Femur (tissue), 1 donor: ENCODE measurements at regions not wholly inside any gene's neighbourhood (a gene's known extent, or its start where the extent isn't known, plus 50 kb on each side); places are given as distances from the start of the nearest gene placed in this dataset.
"Not testable (repeated sequence)": the region's sequence is repeated elsewhere in the genome, so short reads cannot be mapped to it uniquely, and the experiment has no call there.

Source experiments
- DNase-seq: peaks from one replicate; pipeline ENCODE4 v3.0.0-alpha.2; 2017

- DNase-seq, result not testable (repeated sequence)
These were observed 309.9 kb upstream of the SOX1 start for GRCh38 chr13:111757094-111757493.

- not testable (repeated sequence) for DNase-seq
These were observed 309.3 kb upstream of the SOX1 start for GRCh38 chr13:111757618-111758017.

GRCh38 chr13:111763001-111763872 is 303.7 kb upstream of the SOX1 start:
- not testable (repeated sequence) for DNase-seq

GRCh38 chr13:111764550-111764949 is 302.4 kb upstream of the SOX1 start:
- not testable (repeated sequence) for DNase-seq

- DNase-seq, result not testable (repeated sequence)
These were observed 302.0 kb upstream of the SOX1 start for GRCh38 chr13:111764996-111765395.

GRCh38 chr13:111775718-111776117 is 291.2 kb upstream of the SOX1 start:
- not testable (repeated sequence) for DNase-seq

- DNase-seq, result not testable (repeated sequence)
These were observed 289.6 kb upstream of the SOX1 start for GRCh38 chr13:111777351-111777750.

- DNase-seq, result not testable (repeated sequence)
These were observed 285.6 kb upstream of the SOX1 start for GRCh38 chr13:111781395-111781794.

- not testable (repeated sequence) for DNase-seq
These were observed 279.6 kb upstream of the SOX1 start for GRCh38 chr13:111787321-111787720.

- peak; percentile 12 for DNase-seq
These were observed 277.9 kb upstream of the SOX1 start for GRCh38 chr13:111789011-111789410.

- DNase-seq, result peak; percentile 5
These were observed 277.5 kb upstream of the SOX1 start for GRCh38 chr13:111789420-111789819.

GRCh38 chr13:111790621-111791020 is 276.3 kb upstream of the SOX1 start:
- peak; percentile 1 for DNase-seq

GRCh38 chr13:111791131-111791530 is 275.8 kb upstream of the SOX1 start:
- DNase-seq, result peak; percentile 2

GRCh38 chr13:111792956-111793355 is 274.0 kb upstream of the SOX1 start:
- peak; percentile 2 for DNase-seq
